ENCODE measurements at regions not wholly inside any gene's neighbourhood (a gene's known extent, or its start where the extent isn't known, plus 50 kb on each side); places are given as distances from the start of the nearest gene placed in this dataset.

DNA sequence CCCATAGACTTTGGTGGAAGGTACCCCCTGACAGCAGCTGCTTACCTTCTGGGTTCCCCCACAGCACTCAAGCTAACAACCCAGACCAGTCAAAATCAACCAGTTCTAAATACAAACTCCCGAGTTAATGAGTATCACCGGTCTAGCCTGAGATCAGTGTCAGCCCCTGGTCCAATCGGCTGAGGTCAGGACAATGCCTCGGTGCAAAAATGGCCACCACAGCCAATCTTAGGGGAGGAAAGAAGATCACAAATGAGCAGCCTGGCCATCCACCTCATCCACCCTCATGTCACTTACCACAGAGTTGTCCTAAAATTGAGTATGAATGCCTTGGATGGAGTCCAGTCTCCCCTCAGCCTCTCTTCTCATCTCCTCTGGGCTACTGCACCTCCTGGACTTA is 128.5 kb downstream of the PHETA1 start (continued):
- no peak for TF ChIP-seq ZNF462 (CRISPR knock-in tag; IDR thresholded peaks at IDR 0.05)
- TF ChIP-seq POLR2AphosphoS5 (IDR thresholded peaks at IDR 0.05; ENCODE audit: low read depth), result no peak

- H3K79me2 ChIP-seq (replicated peaks; ENCODE audit: insufficient read depth), result no peaks in the 10 kb centered on the region
- Mint-ChIP-seq H3K4me3 (no peak overlapping the region), H3K27me3 (ENCODE audit: insufficient read depth, low read depth, poor library complexity) (peaks cover 3% of the 10 kb centered on the region), H3K36me3 (ENCODE audit: low read depth) (peaks cover under 1% of the 10 kb centered on the region; the same call in 1 of the 3 replicates), H3K27ac (no peak overlapping the region), H3K4me1 (no peaks in the 10 kb centered on the region), H3K9me3 (peaks cover 7% of the 10 kb centered on the region)
- no peak overlapping the region for H2AFZ ChIP-seq
- ATAC-seq (no peak), DNase-seq (ENCODE audit: low spot score) (no peak)
- no peaks in the 10 kb centered on the region for H3K36me3 ChIP-seq (ENCODE audit: insufficient read depth)
- H3K4me1 ChIP-seq (ENCODE audit: insufficient read depth), result no peaks in the 10 kb centered on the region
- no peak overlapping the region for H3K4me2 ChIP-seq
- H3K27ac ChIP-seq (ENCODE audit: low read depth), result no peak overlapping the region
- H3K4me3 ChIP-seq, result no peak overlapping the region
- H4K20me1 ChIP-seq (replicated peaks; ENCODE audit: insufficient read depth), result no peaks in the 10 kb centered on the region; the same call in 1 of the 2 replicates
- no peak for TF ChIP-seq STAT1 (IDR thresholded peaks at IDR 0.05; ENCODE audit: unreplicated experiment)
- TF ChIP-seq JUNB (IDR thresholded peaks at IDR 0.05; ENCODE audit: unreplicated experiment), result no peak
- no peak for TF ChIP-seq ZNF114 (CRISPR knock-in tag; IDR thresholded peaks at IDR 0.05)
- TF ChIP-seq ZNF462 (CRISPR knock-in tag; IDR thresholded peaks at IDR 0.05), result no peak
- no peak for TF ChIP-seq CREB1 (CRISPR knock-in tag; IDR thresholded peaks at IDR 0.05; ENCODE audit: low read depth)
- H3K27me3 ChIP-seq (ENCODE audit: insufficient read depth), result no peaks in the 10 kb centered on the region
- no peaks in the 10 kb centered on the region; the same call in 1 of the 2 replicates for H3K9me2 ChIP-seq (ENCODE audit: insufficient read depth)
- no peaks in the 10 kb centered on the region for H3F3A ChIP-seq (replicated peaks; ENCODE audit: low read depth)
These were observed 129.7 kb downstream of the PHETA1 start for GRCh38 chr12:111239235-111239634.
